Caco-2 (cell line): ENCODE measurements at regions not wholly inside any gene's neighbourhood (a gene's known extent, or its start where the extent isn't known, plus 50 kb on each side); places are given as distances from the start of the nearest gene placed in this dataset.

Experiments used
- BruUV-seq: library from RNA; stranded (reverse); fragments of 400-500 nt; replicated peaks from 2 replicates; lab custom pipeline; 2021; lab: Mats Ljungman, UMichigan
- CTCF ChIA-PET: fragments of 300-600 bp; sonication (Branson Sonifier 250); formaldehyde crosslinking; loops from one replicate; lab custom pipeline; 2022; ENCODE audit warnings: antibody characterized with exemption; lab: Charles Lee
- POLR2A ChIA-PET: fragments of 300-600 bp; sonication (Branson Sonifier 250); formaldehyde crosslinking; loops from one replicate; lab custom pipeline; 2022; ENCODE audit warnings: antibody characterized with exemption; lab: Charles Lee
- DNase-seq, 2 experiments: peaks; one replicate each; pipeline versions ENCODE4 v3.0.0 to v3.0.0-alpha.2; 2020 to 2022
- H3K27me3 ChIP-seq: replicated peaks from 2 replicates; pipeline ENCODE4 v1.6.0; 2011; ENCODE audit warnings: low read length; ENCODE audit not compliant: control insufficient read depth, insufficient read depth
- H3K36me3 ChIP-seq: 2 replicates; pipeline ENCODE4 v1.5.1; 2011; ENCODE audit warnings: low read length; ENCODE audit not compliant: control insufficient read depth, insufficient read depth
- H3K4me1 ChIP-seq: fragments of 250-450 bp; sonication (Bioruptor Pico); 2 replicates; pipeline ENCODE4 v1.5.1; 2020; ENCODE audit warnings: mild to moderate bottlenecking
- H3K4me3 ChIP-seq: 2 replicates; pipeline ENCODE4 v1.5.1; 2011; ENCODE audit warnings: low read depth, mild to moderate bottlenecking, control low read depth, low read length
- H3K9me3 ChIP-seq: fragments of 250-450 bp; sonication (Bioruptor Pico); 2 replicates; pipeline ENCODE4 v1.5.1; 2020; ENCODE audit warnings: mild to moderate bottlenecking, moderate library complexity
- H3K27ac Mint-ChIP-seq: one replicate; pipeline ENCODE4 v1.8.0; 2022; ENCODE audit warnings: mixed read lengths; ENCODE audit not compliant: unreplicated experiment
- H3K27me3 Mint-ChIP-seq: one replicate; pipeline ENCODE4 v1.8.0; 2022; ENCODE audit warnings: mixed read lengths; ENCODE audit not compliant: insufficient read depth, unreplicated experiment
- H3K36me3 Mint-ChIP-seq: one replicate; pipeline ENCODE4 v1.8.0; 2022; ENCODE audit warnings: mild to moderate bottlenecking, mixed read lengths; ENCODE audit not compliant: insufficient read depth, unreplicated experiment
- H3K4me1 Mint-ChIP-seq: one replicate; pipeline ENCODE4 v1.8.0; 2022; ENCODE audit warnings: low read depth, mixed read lengths; ENCODE audit not compliant: unreplicated experiment
- H3K4me3 Mint-ChIP-seq: one replicate; pipeline ENCODE4 v1.8.0; 2022; ENCODE audit warnings: mild to moderate bottlenecking, moderate library complexity, mixed read lengths; ENCODE audit not compliant: unreplicated experiment
- H3K9me3 Mint-ChIP-seq: one replicate; pipeline ENCODE4 v1.8.0; 2022; ENCODE audit warnings: mixed read lengths; ENCODE audit not compliant: unreplicated experiment
- CTCF ChIP-seq, 2 experiments: fragments of 200-600 bp in 1 of 2; IDR thresholded peaks; 1 replicate in 1 of 2; 2 replicates in 1 of 2; pipeline versions ENCODE4 v1.5.1 to v1.8.0; 2011 to 2022; ENCODE audit warnings: antibody characterized with exemption in 1 of 2, control low read depth in 1 of 2, inconsistent platforms in 1 of 2, low read depth in 1 of 2, low read length in 1 of 2, mild to moderate bottlenecking in 1 of 2, moderate library complexity in 1 of 2; ENCODE audit not compliant: insufficient read depth in 1 of 2, severe bottlenecking in 1 of 2, unreplicated experiment in 1 of 2
- intact Hi-C: fragments of 100-400 bp; cut with micrococcal nuclease; formaldehyde crosslinking; loops from one replicate; pipeline ENCODE4 v1.10.0; 2022; ENCODE audit not compliant: unreplicated experiment

- Histone ChIP-seq H3K36me3 (no peaks in the 10 kb centered on the region), H3K4me3 (no peak overlapping the region), H3K27me3 (no peaks in the 10 kb centered on the region), H3K4me1 (no peaks in the 10 kb centered on the region), H3K9me3 (no peaks in the 10 kb centered on the region)
- Mint-ChIP-seq H3K9me3 (peaks cover 1% of the 10 kb centered on the region), H3K4me1 (no peaks in the 10 kb centered on the region), H3K4me3 (no peak overlapping the region), H3K27me3 (no peaks in the 10 kb centered on the region), H3K36me3 (no peaks in the 10 kb centered on the region), H3K27ac (no peak overlapping the region)
- intact Hi-C loops, result no loop called here
- no TSS peak for BruUV-seq
- POLR2A ChIA-PET, result no interaction called here
- no peak for TF ChIP-seq CTCF (IDR thresholded peaks at IDR 0.05; ENCODE audit: insufficient read depth in 1 of 2, low read depth in 1 of 2, low read length in 1 of 2, severe bottlenecking in 1 of 2, unreplicated experiment in 1 of 2)
- DNase-seq, result no peak
- CTCF ChIA-PET, result no interaction called here
Measured at GRCh38 chr6:103085801-103086200, 1692.3 kb downstream of the GRIK2 start.

- ChIA-PET POLR2A (no interaction called here), CTCF (no interaction called here)
- TF ChIP-seq CTCF (IDR thresholded peaks at IDR 0.05; ENCODE audit: insufficient read depth in 1 of 2, low read depth in 1 of 2, low read length in 1 of 2, severe bottlenecking in 1 of 2, unreplicated experiment in 1 of 2), result no peak
- H3K9me3 ChIP-seq, result no peaks in the 10 kb centered on the region; the same call in 1 of the 2 replicates
- Mint-ChIP-seq H3K27me3 (no peaks in the 10 kb centered on the region), H3K4me3 (no peak overlapping the region), H3K36me3 (no peaks in the 10 kb centered on the region), H3K4me1 (no peaks in the 10 kb centered on the region), H3K27ac (no peak overlapping the region), H3K9me3 (peaks cover 17% of the 10 kb centered on the region)
- DNase-seq, result no peak
- intact Hi-C loops, result no loop called here
- H3K4me3 ChIP-seq, result no peak overlapping the region
- no TSS peak for BruUV-seq
- H3K27me3 ChIP-seq, result no peaks in the 10 kb centered on the region
- no peaks in the 10 kb centered on the region for H3K4me1 ChIP-seq
- no peaks in the 10 kb centered on the region for H3K36me3 ChIP-seq
Measured at GRCh38 chr6:103081876-103082630, 1688.5 kb downstream of the GRIK2 start.

- Histone ChIP-seq H3K36me3 (no peaks in the 10 kb centered on the region), H3K4me1 (no peaks in the 10 kb centered on the region), H3K9me3 (no peaks in the 10 kb centered on the region; the same call in 1 of the 2 replicates), H3K4me3 (no peak overlapping the region), H3K27me3 (no peaks in the 10 kb centered on the region)
- intact Hi-C loops, result no loop called here
- no peak for DNase-seq
- ChIA-PET POLR2A (no interaction called here), CTCF (no interaction called here)
- Mint-ChIP-seq H3K9me3 (peaks cover 17% of the 10 kb centered on the region), H3K36me3 (no peaks in the 10 kb centered on the region), H3K27ac (no peak overlapping the region), H3K4me1 (no peaks in the 10 kb centered on the region), H3K4me3 (no peak overlapping the region), H3K27me3 (no peaks in the 10 kb centered on the region)
- no TSS peak for BruUV-seq
- TF ChIP-seq CTCF (IDR thresholded peaks at IDR 0.05; ENCODE audit: insufficient read depth in 1 of 2, low read depth in 1 of 2, low read length in 1 of 2, severe bottlenecking in 1 of 2, unreplicated experiment in 1 of 2), result no peak
Measured at GRCh38 chr6:103081126-103081525, 1687.6 kb downstream of the GRIK2 start.
